Duodenal mucosa (tissue), 2 donors: ENCODE measurements at regions not wholly inside any gene's neighbourhood (a gene's known extent, or its start where the extent isn't known, plus 50 kb on each side); places are given as distances from the start of the nearest gene placed in this dataset.

ENCODE experiments used
- H3K27ac ChIP-seq: one replicate; pipeline ENCODE4 v1.7.0; 2013; ENCODE audit warnings: low read depth, low read length
- H3K27me3 ChIP-seq, 2 donors: one replicate each; pipeline ENCODE4 v1.7.0; 2013; ENCODE audit warnings: low read length in 2 of 2, control low read depth in 1 of 2; ENCODE audit not compliant: insufficient read depth in 2 of 2, control insufficient read depth in 1 of 2
- H3K36me3 ChIP-seq, 2 donors: one replicate each; pipeline ENCODE4 v1.7.0; 2013; ENCODE audit warnings: low read length in 2 of 2, control low read depth in 1 of 2; ENCODE audit not compliant: insufficient read depth in 2 of 2, control insufficient read depth in 1 of 2
- H3K4me1 ChIP-seq, 2 donors: one replicate each; pipeline ENCODE4 v1.7.0; 2013; ENCODE audit warnings: low read length in 2 of 2, control low read depth in 1 of 2; ENCODE audit not compliant: insufficient read depth in 2 of 2, control insufficient read depth in 1 of 2
- H3K4me3 ChIP-seq, 2 donors: one replicate each; pipeline ENCODE4 v1.7.0; 2013; ENCODE audit warnings: low read length in 2 of 2, low read depth in 1 of 2
- H3K9ac ChIP-seq, 2 donors: one replicate each; pipeline ENCODE4 v1.7.0; 2013; ENCODE audit warnings: low read length in 2 of 2, low read depth in 1 of 2
- H3K9me3 ChIP-seq, 2 donors: one replicate each; pipeline ENCODE4 v1.7.0; 2013; ENCODE audit warnings: low read length in 2 of 2, control low read depth in 1 of 2; ENCODE audit not compliant: control insufficient read depth in 1 of 2

- no peaks in the 10 kb centered on the region for H3K36me3 ChIP-seq
- no peaks in the 10 kb centered on the region for H3K4me1 ChIP-seq
- no peaks in the 10 kb centered on the region for H3K27me3 ChIP-seq
- H3K4me3 ChIP-seq = no peak overlapping the region
- H3K9ac ChIP-seq = no peak overlapping the region
- no peaks in the 10 kb centered on the region for H3K9me3 ChIP-seq
- no peak overlapping the region for H3K27ac ChIP-seq
Measured at GRCh38 chr1:171427852-171428471, 57.4 kb upstream of the PRRC2C start.

GRCh38 chr1:171429137-171429536 lies 56.2 kb upstream of the PRRC2C start:
- Histone ChIP-seq H3K27me3 (no peaks in the 10 kb centered on the region), H3K9ac (no peak overlapping the region), H3K4me1 (no peaks in the 10 kb centered on the region), H3K9me3 (no peaks in the 10 kb centered on the region), H3K36me3 (no peaks in the 10 kb centered on the region), H3K27ac (no peak overlapping the region), H3K4me3 (no peak overlapping the region)

- Histone ChIP-seq H3K4me1 (peaks cover 0 to 5% of the 10 kb centered on the region in 2 donors), H3K27me3 (no peaks in the 10 kb centered on the region), H3K36me3 (no peaks in the 10 kb centered on the region), H3K27ac (no peak overlapping the region), H3K9me3 (no peaks in the 10 kb centered on the region), H3K4me3 (no peak overlapping the region), H3K9ac (no peak overlapping the region)
Measured at GRCh38 chr1:171431994-171432393, 53.3 kb upstream of the PRRC2C start.

- H3K9me3 ChIP-seq = no peaks in the 10 kb centered on the region
- H3K27me3 ChIP-seq = no peaks in the 10 kb centered on the region
- no peak overlapping the region for H3K27ac ChIP-seq
Measured at GRCh38 chr1:171432473-171432872, 52.9 kb upstream of the PRRC2C start.

GRCh38 chr1:171433451-171433850 lies 51.9 kb upstream of the PRRC2C start:
- no peak overlapping the region for H3K4me3 ChIP-seq
- no peak overlapping the region for H3K27ac ChIP-seq
- peaks cover 0 to 5% of the 10 kb centered on the region in 2 donors for H3K4me1 ChIP-seq
- no peaks in the 10 kb centered on the region for H3K36me3 ChIP-seq
- no peaks in the 10 kb centered on the region for H3K27me3 ChIP-seq
- H3K9me3 ChIP-seq = no peaks in the 10 kb centered on the region
- no peak overlapping the region for H3K9ac ChIP-seq

More at GRCh38 chr1:171432473-171432872, 52.9 kb upstream of the PRRC2C start:
- no peak overlapping the region for H3K9ac ChIP-seq
- no peak overlapping the region for H3K4me3 ChIP-seq
- H3K4me1 ChIP-seq = peaks cover 0 to 5% of the 10 kb centered on the region in 2 donors
- no peaks in the 10 kb centered on the region for H3K36me3 ChIP-seq

GRCh38 chr1:171434717-171435346 lies 50.5 kb upstream of the PRRC2C start:
- H3K4me3 ChIP-seq = no peak overlapping the region
- peak overlapping the region; percentile 39 for H3K27ac ChIP-seq
- no peaks in the 10 kb centered on the region for H3K9me3 ChIP-seq
- no peaks in the 10 kb centered on the region for H3K27me3 ChIP-seq
- no peaks in the 10 kb centered on the region for H3K36me3 ChIP-seq
- no peak overlapping the region for H3K9ac ChIP-seq
- H3K4me1 ChIP-seq = peaks cover 0 to 5% of the 10 kb centered on the region in 2 donors
